ENCODE measurements at regions not wholly inside any gene's neighbourhood (a gene's known extent, or its start where the extent isn't known, plus 50 kb on each side); places are given as distances from the start of the nearest gene placed in this dataset.

GRCh38 chr4:127214931-127215330 is 417.8 kb upstream of the INTU start:
- no peak for TF ChIP-seq GABPA (IDR thresholded peaks at IDR 0.05; ENCODE audit: low read depth)
- H3K27me3 ChIP-seq (ENCODE audit: insufficient read depth, poor library complexity, severe bottlenecking), result no peaks in the 10 kb centered on the region
- DNase-seq (ENCODE audit: low read depth in 1 of 2, low spot score in 1 of 2), result no peak
- no peak overlapping the region for H3K4me3 ChIP-seq (replicated peaks; ENCODE audit: insufficient read depth, low read length)
- no peak overlapping the region for H3K27ac ChIP-seq (replicated peaks)

DNA sequence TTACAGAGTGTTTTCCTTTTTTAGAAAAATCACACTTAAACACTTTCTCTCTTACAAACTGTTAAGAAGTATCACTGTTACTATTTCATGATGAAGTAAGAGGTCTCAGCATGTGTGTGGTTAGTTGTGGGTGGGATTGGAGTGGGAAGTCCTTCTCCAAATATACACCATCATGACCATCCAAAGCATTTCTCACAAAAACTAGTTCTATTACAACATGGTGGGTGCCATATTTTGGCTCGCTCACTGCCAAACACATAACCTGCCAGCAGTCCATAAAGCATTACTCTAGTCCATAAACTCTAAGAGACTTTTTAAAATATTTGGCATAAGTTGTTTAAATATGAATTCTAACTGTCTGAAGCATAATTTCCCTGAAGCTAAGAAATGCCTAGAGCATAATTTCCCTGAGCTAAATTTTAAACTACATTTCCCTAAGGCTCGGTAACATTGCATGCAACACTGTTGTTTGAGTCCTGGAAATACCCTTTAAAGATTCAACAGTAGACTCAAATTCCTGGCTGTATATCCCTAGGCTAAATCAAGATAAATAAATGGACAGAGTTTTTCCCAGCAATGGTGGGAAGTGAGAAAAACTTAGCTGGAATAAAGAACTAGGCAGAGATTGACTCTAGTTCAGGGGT is 415.0 kb upstream of the INTU start:
- no peak for DNase-seq (ENCODE audit: low read depth in 1 of 2, low spot score in 1 of 2)
- Histone ChIP-seq H3K27me3 (ENCODE audit: insufficient read depth, poor library complexity, severe bottlenecking) (no peaks in the 10 kb centered on the region), H3K4me3 (replicated peaks; ENCODE audit: insufficient read depth, low read length) (no peak overlapping the region), H3K27ac (replicated peaks) (no peak overlapping the region)
- TF ChIP-seq CTCF (IDR thresholded peaks at IDR 0.05; ENCODE audit: insufficient read depth, low read length), result no peak

DNA sequence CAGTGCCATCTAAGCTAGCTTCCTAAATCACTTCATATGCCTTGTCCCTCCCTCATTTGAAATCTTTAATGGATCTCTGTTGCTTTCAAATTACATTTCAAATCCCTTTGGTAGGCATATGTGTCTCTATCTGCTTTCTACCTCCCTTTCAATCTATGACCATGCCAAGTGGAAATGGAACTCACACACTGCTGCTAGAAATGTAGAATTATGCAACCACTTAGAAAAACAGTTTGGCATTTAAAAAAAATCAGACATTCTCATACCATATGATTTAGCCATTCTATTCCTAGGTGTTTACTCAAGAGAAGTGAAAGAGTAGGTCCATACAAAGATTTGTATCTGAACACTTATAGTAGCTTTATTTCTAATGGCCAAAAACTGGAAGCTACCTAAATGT is 413.5 kb upstream of the INTU start:
- H3K27ac ChIP-seq (replicated peaks), result no peak overlapping the region
- no peaks in the 10 kb centered on the region for H3K27me3 ChIP-seq (ENCODE audit: insufficient read depth, poor library complexity, severe bottlenecking)
- TF ChIP-seq POLR2AphosphoS5 (IDR thresholded peaks at IDR 0.05; ENCODE audit: low read depth) (no peak), SPI1 (IDR thresholded peaks at IDR 0.05; ENCODE audit: borderline replicate concordance, low read depth) (no peak), CTCF (IDR thresholded peaks at IDR 0.05; ENCODE audit: insufficient read depth, low read length) (no peak), REST (IDR thresholded peaks at IDR 0.05; ENCODE audit: insufficient replicate concordance, low read depth) (no peak), GABPA (IDR thresholded peaks at IDR 0.05; ENCODE audit: low read depth) (no peak)
- no peak overlapping the region for H3K4me3 ChIP-seq (replicated peaks; ENCODE audit: insufficient read depth, low read length)
- no peak for DNase-seq (ENCODE audit: low read depth in 1 of 2, low spot score in 1 of 2)

DNA sequence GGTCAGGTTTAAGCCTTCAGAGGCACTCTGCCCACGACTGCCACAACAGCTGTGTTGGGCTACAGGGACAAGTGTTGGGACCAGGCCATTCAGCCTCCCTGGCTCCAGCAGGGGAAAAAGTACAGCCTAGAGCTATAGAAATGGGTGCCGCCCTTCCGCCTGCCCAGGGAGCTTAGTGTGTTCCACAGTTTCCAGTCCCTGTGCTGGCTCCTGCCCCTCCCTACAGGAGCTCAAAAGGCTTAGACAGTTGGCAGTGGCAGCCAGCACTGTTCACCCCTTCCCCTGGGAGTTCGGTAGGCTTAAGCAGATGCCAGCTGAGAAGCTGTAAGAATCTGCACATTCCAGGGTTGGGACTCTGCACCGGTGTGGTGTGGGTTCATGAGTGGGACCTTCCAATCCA is 408.2 kb upstream of the INTU start:
- no peak for TF ChIP-seq GABPA (IDR thresholded peaks at IDR 0.05; ENCODE audit: low read depth)
- no peak for TF ChIP-seq CTCF (IDR thresholded peaks at IDR 0.05; ENCODE audit: insufficient read depth, low read length)
- no peak for TF ChIP-seq POLR2AphosphoS5 (IDR thresholded peaks at IDR 0.05; ENCODE audit: low read depth)
- TF ChIP-seq SPI1 (IDR thresholded peaks at IDR 0.05; ENCODE audit: borderline replicate concordance, low read depth), result no peak
- no peak for TF ChIP-seq REST (IDR thresholded peaks at IDR 0.05; ENCODE audit: insufficient replicate concordance, low read depth)
- no peak for DNase-seq (ENCODE audit: low read depth in 1 of 2, low spot score in 1 of 2)
- Histone ChIP-seq H3K4me3 (replicated peaks; ENCODE audit: insufficient read depth, low read length) (no peak overlapping the region), H3K27me3 (ENCODE audit: insufficient read depth, poor library complexity, severe bottlenecking) (no peaks in the 10 kb centered on the region), H3K27ac (replicated peaks) (no peak overlapping the region)

Data from HL-60 (cell line).